Adrenal gland (tissue), 5 donors: ENCODE measurements at regions not wholly inside any gene's neighbourhood (a gene's known extent, or its start where the extent isn't known, plus 50 kb on each side); places are given as distances from the start of the nearest gene placed in this dataset.

ENCODE experiments used
- POLR2A ChIP-seq, 2 donors: fragments of 450-650 bp; IDR thresholded peaks; one replicate each; pipeline ENCODE4 v1.6.1; 2017; ENCODE audit warnings: antibody characterized with exemption in 2 of 2, mild to moderate bottlenecking in 2 of 2, moderate library complexity in 1 of 2
- TF ChIP-seq, protein P1 (sequence below), 6 experiments: fragments of 450-650 bp in 4 of 6; fragments of 200-600 bp in 2 of 6; sonication (generic) in 1 of 6; IDR thresholded peaks; 1 replicate in 5 of 6; 2 replicates in 1 of 6; pipeline versions ENCODE4 v1.5.1 to v1.8.0; 2016 to 2021; ENCODE audit warnings: antibody characterized with exemption in 6 of 6, mild to moderate bottlenecking in 2 of 6, moderate library complexity in 1 of 6
- donor health status: DM: no; HTN: no; CAD: no.

DNA sequence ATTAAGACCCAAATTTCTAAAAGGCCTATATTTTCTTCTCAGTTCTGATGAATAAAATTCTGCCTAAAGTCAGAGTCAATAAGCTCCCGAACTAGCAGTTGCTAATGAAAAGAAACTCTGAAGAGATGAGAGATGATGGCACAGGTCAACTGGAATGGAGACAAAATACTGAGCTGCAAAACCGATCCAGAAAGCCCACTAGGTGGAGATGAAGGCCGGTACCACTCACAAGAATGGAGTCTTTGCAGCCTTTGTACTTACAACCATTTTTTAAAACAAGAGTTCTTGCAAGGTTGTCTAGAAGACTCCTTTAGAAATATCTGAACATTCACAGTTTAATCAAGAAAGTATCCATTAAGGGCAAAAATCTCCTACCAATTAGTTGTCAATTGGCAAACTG is 119.9 kb upstream of the TJP1 start:
- TF ChIP-seq, protein P1, sequence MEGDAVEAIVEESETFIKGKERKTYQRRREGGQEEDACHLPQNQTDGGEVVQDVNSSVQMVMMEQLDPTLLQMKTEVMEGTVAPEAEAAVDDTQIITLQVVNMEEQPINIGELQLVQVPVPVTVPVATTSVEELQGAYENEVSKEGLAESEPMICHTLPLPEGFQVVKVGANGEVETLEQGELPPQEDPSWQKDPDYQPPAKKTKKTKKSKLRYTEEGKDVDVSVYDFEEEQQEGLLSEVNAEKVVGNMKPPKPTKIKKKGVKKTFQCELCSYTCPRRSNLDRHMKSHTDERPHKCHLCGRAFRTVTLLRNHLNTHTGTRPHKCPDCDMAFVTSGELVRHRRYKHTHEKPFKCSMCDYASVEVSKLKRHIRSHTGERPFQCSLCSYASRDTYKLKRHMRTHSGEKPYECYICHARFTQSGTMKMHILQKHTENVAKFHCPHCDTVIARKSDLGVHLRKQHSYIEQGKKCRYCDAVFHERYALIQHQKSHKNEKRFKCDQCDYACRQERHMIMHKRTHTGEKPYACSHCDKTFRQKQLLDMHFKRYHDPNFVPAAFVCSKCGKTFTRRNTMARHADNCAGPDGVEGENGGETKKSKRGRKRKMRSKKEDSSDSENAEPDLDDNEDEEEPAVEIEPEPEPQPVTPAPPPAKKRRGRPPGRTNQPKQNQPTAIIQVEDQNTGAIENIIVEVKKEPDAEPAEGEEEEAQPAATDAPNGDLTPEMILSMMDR (IDR thresholded peaks at IDR 0.05): peak in 4 of 6 experiments; percentile 5 to 22 (median 12)
- TF ChIP-seq POLR2A (IDR thresholded peaks at IDR 0.05): no peak
